Fibroblast of lung (primary cell): ENCODE measurements at regions not wholly inside any gene's neighbourhood (a gene's known extent, or its start where the extent isn't known, plus 50 kb on each side); places are given as distances from the start of the nearest gene placed in this dataset.
A peak's percentile ranks its signal among the peaks of the same experiment; 100 is the strongest.

Source experiments
- DNase-seq, 2 donors: peaks; one replicate each; pipeline versions ENCODE4 v3.0.0 to v3.0.0-alpha.2; 2010; ENCODE audit warnings: low read depth in 2 of 2
- H2AFZ ChIP-seq: 2 replicates; pipeline ENCODE4 v1.5.1; 2012; ENCODE audit warnings: low read length, control low read depth, inconsistent platforms
- H3K27ac ChIP-seq: 2 replicates; pipeline ENCODE4 v1.5.1; 2011; ENCODE audit warnings: low read length, control low read depth; ENCODE audit not compliant: insufficient read depth
- H3K27me3 ChIP-seq: 2 replicates; pipeline ENCODE4 v1.5.1; 2011; ENCODE audit warnings: mild to moderate bottlenecking, low read length; ENCODE audit not compliant: control insufficient read depth, insufficient read depth
- H3K36me3 ChIP-seq: 2 replicates; pipeline ENCODE4 v1.5.1; 2011; ENCODE audit warnings: low read length; ENCODE audit not compliant: control insufficient read depth, insufficient read depth
- H3K4me1 ChIP-seq: 2 replicates; pipeline ENCODE4 v1.5.1; 2011; ENCODE audit warnings: low read length; ENCODE audit not compliant: control insufficient read depth, insufficient read depth; ENCODE audit errors: extremely low read depth
- H3K4me2 ChIP-seq: 2 replicates; pipeline ENCODE4 v1.5.1; 2011; ENCODE audit warnings: low read length, control low read depth; ENCODE audit not compliant: insufficient read depth; ENCODE audit errors: extremely low read depth
- H3K4me3 ChIP-seq, 4 experiments: fragments of 200-600 bp in 1 of 4; sonication (generic) in 1 of 4; replicated peaks in 1 of 4; 2 replicates each; pipeline ENCODE4 v1.5.1; 2011 to 2016; ENCODE audit warnings: low read length in 4 of 4, low read depth in 3 of 4, mild to moderate bottlenecking in 3 of 4, control low read depth in 2 of 4, inconsistent platforms in 1 of 4, mixed read lengths in 1 of 4; ENCODE audit not compliant: insufficient read depth in 1 of 4; ENCODE audit errors: control extremely low read depth in 1 of 4
- H3K79me2 ChIP-seq: 2 replicates; pipeline ENCODE4 v1.5.1; 2012; ENCODE audit warnings: mild to moderate bottlenecking, low read length, inconsistent platforms; ENCODE audit not compliant: control insufficient read depth, insufficient read depth
- H3K9ac ChIP-seq: 2 replicates; pipeline ENCODE4 v1.5.1; 2011; ENCODE audit warnings: mild to moderate bottlenecking, low read length, control low read depth; ENCODE audit not compliant: insufficient read depth
- H3K9me3 ChIP-seq: 2 replicates; pipeline ENCODE4 v1.5.1; 2012; ENCODE audit warnings: low read depth, low read length; ENCODE audit not compliant: control insufficient read depth, insufficient read depth
- H4K20me1 ChIP-seq: 2 replicates; pipeline ENCODE4 v1.5.1; 2011; ENCODE audit warnings: low read length; ENCODE audit not compliant: control insufficient read depth, insufficient read depth; ENCODE audit errors: extremely low read depth
- CTCF ChIP-seq, 2 donors: IDR thresholded peaks in 1 of 2; conservative IDR thresholded peaks in 1 of 2; 1 replicate in 1 of 2; 2 replicates in 1 of 2; pipeline ENCODE4 v1.5.1; 2011 to 2012; ENCODE audit warnings: low read length in 2 of 2, control low read depth in 1 of 2, inconsistent platforms in 1 of 2, low read depth in 1 of 2, mild to moderate bottlenecking in 1 of 2
- EZH2 ChIP-seq: IDR thresholded peaks from 2 replicates; pipeline ENCODE4 v1.5.1; 2012; ENCODE audit warnings: low read length, control low read depth, mild to moderate bottlenecking; ENCODE audit errors: missing control alignments

GRCh38 chr1:96362623-96363022 lies 359.0 kb upstream of the PTBP2 start:
- Histone ChIP-seq H3K79me2 (no peaks in the 10 kb centered on the region), H3K4me3 (no peak overlapping the region), H3K9ac (no peak overlapping the region), H2AFZ (no peak overlapping the region), H4K20me1 (no peaks in the 10 kb centered on the region), H3K4me2 (peak overlapping the region; percentile 47), H3K4me1 (peaks cover 33% of the 10 kb centered on the region), H3K27me3 (no peaks in the 10 kb centered on the region), H3K9me3 (no peaks in the 10 kb centered on the region), H3K27ac (peak overlapping the region; percentile 72), H3K36me3 (no peaks in the 10 kb centered on the region)
- TF ChIP-seq CTCF (conservative IDR thresholded peaks at IDR 0.05 in 1 of 2, IDR thresholded peaks at IDR 0.05 in 1 of 2; ENCODE audit: low read depth in 1 of 2, low read length in 2 of 2) (no peak), EZH2 (no peak)
- DNase-seq = peak; percentile 98 to 99

GRCh38 chr1:96363826-96364225 lies 357.8 kb upstream of the PTBP2 start:
- H3K79me2 ChIP-seq = no peaks in the 10 kb centered on the region
- H3K27me3 ChIP-seq = no peaks in the 10 kb centered on the region
- DNase-seq = peak; percentile 15 to 20
- TF ChIP-seq CTCF (conservative IDR thresholded peaks at IDR 0.05 in 1 of 2, IDR thresholded peaks at IDR 0.05 in 1 of 2; ENCODE audit: low read depth in 1 of 2, low read length in 2 of 2) = no peak
- no peak for TF ChIP-seq EZH2
- H3K4me3 ChIP-seq = no peak overlapping the region
- peaks cover 33% of the 10 kb centered on the region for H3K4me1 ChIP-seq
- H3K9me3 ChIP-seq = no peaks in the 10 kb centered on the region
- H2AFZ ChIP-seq = no peak overlapping the region
- H4K20me1 ChIP-seq = no peaks in the 10 kb centered on the region
- H3K9ac ChIP-seq = no peak overlapping the region
- H3K36me3 ChIP-seq = no peaks in the 10 kb centered on the region
- peak overlapping the region; percentile 19 for H3K4me2 ChIP-seq
- H3K27ac ChIP-seq = peak overlapping the region; percentile 72

- no peaks in the 10 kb centered on the region for H3K36me3 ChIP-seq
- peak; percentile 72 to 76 for DNase-seq
- no peaks in the 10 kb centered on the region for H3K27me3 ChIP-seq
- no peaks in the 10 kb centered on the region for H4K20me1 ChIP-seq
- TF ChIP-seq EZH2 (no peak), CTCF (conservative IDR thresholded peaks at IDR 0.05 in 1 of 2, IDR thresholded peaks at IDR 0.05 in 1 of 2; ENCODE audit: low read depth in 1 of 2, low read length in 2 of 2) (no peak)
- peak overlapping the region; percentile 10 for H3K27ac ChIP-seq
- no peak overlapping the region for H3K4me3 ChIP-seq
- no peaks in the 10 kb centered on the region for H3K9me3 ChIP-seq
- H3K79me2 ChIP-seq = no peaks in the 10 kb centered on the region
- peaks cover 33% of the 10 kb centered on the region for H3K4me1 ChIP-seq
- H3K4me2 ChIP-seq = peak overlapping the region; percentile 27
- no peak overlapping the region for H3K9ac ChIP-seq
- no peak overlapping the region for H2AFZ ChIP-seq
Measured at GRCh38 chr1:96364576-96364975, 357.0 kb upstream of the PTBP2 start.
